K562 (cell line): ENCODE measurements at regions not wholly inside any gene's neighbourhood (a gene's known extent, or its start where the extent isn't known, plus 50 kb on each side); places are given as distances from the start of the nearest gene placed in this dataset.
A peak's percentile ranks its signal among the peaks of the same experiment; 100 is the strongest.

Experiments used
- ARNT ChIP-seq, 2 experiments: fragments of 450-650 bp; IDR thresholded peaks; 2 replicates each; pipeline ENCODE4 v1.6.1; 2016; ENCODE audit warnings: mild to moderate bottlenecking in 1 of 2
- ATF3 ChIP-seq, 2 experiments: fragments of 450-650 bp in 1 of 2; sonication (generic) in 1 of 2; formaldehyde crosslinking in 1 of 2; IDR thresholded peaks in 1 of 2; conservative IDR thresholded peaks in 1 of 2; 2 replicates each; pipeline versions ENCODE4 v1.6.1 to v1.8.1; 2016 to 2023; ENCODE audit warnings: mild to moderate bottlenecking in 2 of 2, moderate library complexity in 2 of 2, inconsistent platforms in 1 of 2, missing genetic modification reagents in 1 of 2
- CHAMP1 ChIP-seq: fragments of 450-650 bp; IDR thresholded peaks from 2 replicates; pipeline ENCODE4 v1.6.1; 2016; ENCODE audit warnings: mild to moderate bottlenecking
- E2F4 ChIP-seq: sonication (generic); formaldehyde crosslinking; IDR thresholded peaks from 2 replicates; pipeline ENCODE4 v1.8.0; 2022; ENCODE audit warnings: mild to moderate bottlenecking, low read depth, missing genetic modification reagents
- EZH2 ChIP-seq: IDR thresholded peaks from 2 replicates; pipeline ENCODE4 v1.6.1; 2012; ENCODE audit warnings: low read depth, mild to moderate bottlenecking, inconsistent platforms, low read length, borderline replicate concordance
- FOS ChIP-seq: IDR thresholded peaks from 3 replicates; pipeline ENCODE4 v1.6.1; 2011; ENCODE audit not compliant: insufficient read length; ENCODE audit errors: extremely low read depth
- FOSL1 ChIP-seq: fragments of 200-800 bp; sonication (Bioruptor generic); conservative IDR thresholded peaks from 2 replicates; pipeline ENCODE4 v1.6.1; 2016; ENCODE audit warnings: missing genetic modification characterization, missing compliant biosample characterization
- HLTF ChIP-seq: fragments of 450-650 bp; IDR thresholded peaks from 2 replicates; pipeline ENCODE4 v1.6.1; 2016
- MCM7 ChIP-seq, 2 experiments: fragments of 450-650 bp; IDR thresholded peaks; 2 replicates each; pipeline ENCODE4 v1.6.1; 2016 to 2018
- MITF ChIP-seq: IDR thresholded peaks from 2 replicates; pipeline ENCODE4 v1.6.1; 2014; ENCODE audit warnings: antibody characterized with exemption
- NCOA6 ChIP-seq: fragments of 450-650 bp; IDR thresholded peaks from 2 replicates; pipeline ENCODE4 v1.6.1; 2017; ENCODE audit warnings: mild to moderate bottlenecking
- SFPQ ChIP-seq: fragments of 200-400 bp; formaldehyde crosslinking; IDR thresholded peaks from 2 replicates; pipeline ENCODE4 v1.6.1; 2017; ENCODE audit warnings: mild to moderate bottlenecking, low read depth, low read length, moderate library complexity
- SMARCB1 ChIP-seq: IDR thresholded peaks from 2 replicates; pipeline ENCODE4 v1.6.1; 2011; ENCODE audit warnings: improper control_type of control experiment, low read depth; ENCODE audit not compliant: insufficient read length
- SP1 ChIP-seq: sonication (generic); formaldehyde crosslinking; IDR thresholded peaks from 2 replicates; pipeline ENCODE4 v1.8.1; 2022; ENCODE audit warnings: mild to moderate bottlenecking, missing genetic modification reagents
- TAF15 ChIP-seq: fragments of 200-400 bp; formaldehyde crosslinking; IDR thresholded peaks from 2 replicates; pipeline ENCODE4 v1.6.1; 2017; ENCODE audit warnings: mild to moderate bottlenecking, low read depth, low read length, moderate library complexity
- TCF7 ChIP-seq: sonication (generic); IDR thresholded peaks from 2 replicates; pipeline ENCODE4 v1.6.1; 2016; ENCODE audit warnings: antibody characterized with exemption, borderline replicate concordance
- ZNF280A ChIP-seq: fragments of 450-650 bp; IDR thresholded peaks from 2 replicates; pipeline ENCODE4 v1.6.1; 2018; ENCODE audit warnings: mild to moderate bottlenecking, low read depth; ENCODE audit not compliant: partially characterized antibody
- ZNF583 ChIP-seq: fragments of 250-450 bp; sonication (Bioruptor Pico); IDR thresholded peaks from 2 replicates; pipeline ENCODE4 v1.4.0; 2020

GRCh38 chr1:229753764-229754551 is 127.9 kb downstream of the URB2 start (continued):
- no peak for TF ChIP-seq SP1 (CRISPR knock-in tag)
- no peak for TF ChIP-seq FOS
- peak; percentile 47; the same call in 1 of the 2 replicates for TF ChIP-seq ATF3 (IDR thresholded peaks at IDR 0.05)
- TF ChIP-seq ATF3 (CRISPR knock-in tag; conservative IDR thresholded peaks at IDR 0.05): no peak
- TF ChIP-seq ZNF583 (CRISPR knock-in tag): no peak
- TF ChIP-seq E2F4: no peak
- TF ChIP-seq TCF7: no peak
- no peak for TF ChIP-seq MITF
- TF ChIP-seq ARNT (IDR thresholded peaks at IDR 0.05): peak in 1 of 2 experiments; percentile 82; a peak in 1 of 4 replicates
- TF ChIP-seq TAF15: no peak
- no peak for TF ChIP-seq MCM7 (IDR thresholded peaks at IDR 0.05)
- TF ChIP-seq SFPQ: no peak
- no peak for TF ChIP-seq ZNF280A
- no peak for TF ChIP-seq EZH2
- no peak; the same call in 1 of the 2 replicates for TF ChIP-seq CHAMP1
- TF ChIP-seq HLTF: no peak
- TF ChIP-seq FOSL1 (tag): 0 out of 2 replicates have a peak, but pooled peaks have one; percentile 20
- no peak for TF ChIP-seq SMARCB1
- no peak for TF ChIP-seq NCOA6
